NB4 (cell line): ENCODE measurements at regions not wholly inside any gene's neighbourhood (a gene's known extent, or its start where the extent isn't known, plus 50 kb on each side); places are given as distances from the start of the nearest gene placed in this dataset.

Source experiments
- CTCF ChIP-seq: IDR thresholded peaks from one replicate; pipeline ENCODE4 v1.5.1; 2012; ENCODE audit warnings: low read depth, low read length
- MAX ChIP-seq: IDR thresholded peaks from 2 replicates; pipeline ENCODE4 v1.6.1; 2011; ENCODE audit warnings: low read depth, low read length
- POLR2A ChIP-seq: IDR thresholded peaks from 2 replicates; pipeline ENCODE4 v1.6.1; 2011; ENCODE audit warnings: mild to moderate bottlenecking; ENCODE audit not compliant: insufficient read length; ENCODE audit errors: extremely low read depth

- TF ChIP-seq CTCF (no peak), MAX (no peak), POLR2A (no peak)
These were observed 60.9 kb upstream of the RAB6C start for GRCh38 chr2:129918604-129919003.
